GM12878 (cell line): ENCODE measurements at regions not wholly inside any gene's neighbourhood (a gene's known extent, or its start where the extent isn't known, plus 50 kb on each side); places are given as distances from the start of the nearest gene placed in this dataset.

Source experiments
- ATAC-seq: fragments of 200-7000 bp; cut with Tn5 transposase; 3 replicates; pipeline ENCODE4 v1.9.1; 2020; ENCODE audit warnings: mild to moderate bottlenecking, moderate library complexity
- BruUV-seq: library from RNA; stranded (reverse); fragments of 400-500 nt; replicated peaks from 2 replicates; lab custom pipeline; 2021; lab: Mats Ljungman, UMichigan
- CTCF ChIA-PET: fragments of 300-600 bp; sonication (Branson Sonifier 250); formaldehyde crosslinking; extraction: SDS; loops from one replicate; lab custom pipeline; 2021; ENCODE audit warnings: inconsistent platforms; lab: Yijun Ruan, JAX
- POLR2A ChIA-PET: fragments of 350-600 bp; formaldehyde crosslinking; extraction: SDS; loops from one replicate; lab custom pipeline; 2021; ENCODE audit warnings: inconsistent platforms; lab: Charles Lee
- RAD21 ChIA-PET: fragments of 300-600 bp; sonication (Branson Sonifier 250); formaldehyde crosslinking; loops from one replicate; lab custom pipeline; 2023; ENCODE audit warnings: antibody characterized with exemption; ENCODE audit not compliant: unreplicated experiment; lab: Charles Lee
- SMC1A ChIA-PET: fragments of 300-600 bp; sonication (Branson Sonifier 250); formaldehyde crosslinking; loops from one replicate; lab custom pipeline; 2023; ENCODE audit not compliant: unreplicated experiment, uncharacterized antibody; lab: Charles Lee
- DNase-seq: peaks from one replicate; pipeline ENCODE4 v3.0.0-alpha.2; 2011; ENCODE audit warnings: low read depth, low spot score
- FAIRE-seq: peaks from 3 replicates; lab custom pipeline; 2011; peaks lifted over from hg19 to GRCh38; lab: Jason Lieb, UNC
- H2AFZ ChIP-seq: 2 replicates; pipeline ENCODE4 v1.6.0; 2011; ENCODE audit warnings: low read depth, low read length, control low read depth; ENCODE audit not compliant: control insufficient read depth
- H3K27ac ChIP-seq: 2 replicates; pipeline ENCODE4 v1.5.1; 2011; ENCODE audit warnings: control low read depth; ENCODE audit not compliant: control insufficient read depth, insufficient read depth
- H3K27me3 ChIP-seq, 2 experiments: replicated peaks in 1 of 2; 2 replicates each; pipeline versions ENCODE4 v1.6.0 to v1.6.1; 2011; ENCODE audit warnings: low read length in 1 of 2; ENCODE audit not compliant: control insufficient read depth in 2 of 2, insufficient read depth in 2 of 2
- H3K36me3 ChIP-seq, 2 experiments: 2 replicates each; pipeline ENCODE4 v1.5.1; 2011; ENCODE audit warnings: low read length in 1 of 2; ENCODE audit not compliant: control insufficient read depth in 2 of 2, insufficient read depth in 2 of 2
- H3K4me1 ChIP-seq: 2 replicates; pipeline ENCODE4 v1.6.1; 2011; ENCODE audit warnings: mild to moderate bottlenecking, low read length, moderate library complexity, mixed read lengths; ENCODE audit not compliant: control insufficient read depth, insufficient read depth
- H3K4me2 ChIP-seq: 2 replicates; pipeline ENCODE4 v1.6.0; 2011; ENCODE audit warnings: control low read depth; ENCODE audit not compliant: control insufficient read depth, insufficient read depth
- H3K4me3 ChIP-seq: fragments of 200-600 bp; sonication (generic); 2 replicates; pipeline ENCODE4 v1.5.1; 2016
- H3K79me2 ChIP-seq: 2 replicates; pipeline ENCODE4 v1.6.0; 2011; ENCODE audit warnings: low read length; ENCODE audit not compliant: control insufficient read depth, insufficient read depth
- H3K9ac ChIP-seq: 2 replicates; pipeline ENCODE4 v1.8.0; 2011; ENCODE audit warnings: low read length, control low read depth, mixed read lengths; ENCODE audit not compliant: control insufficient read depth, insufficient read depth
- H3K9me3 ChIP-seq: replicated peaks from 3 replicates; pipeline ENCODE4 v1.5.1; 2011; ENCODE audit warnings: mild to moderate bottlenecking, low read length; ENCODE audit not compliant: control insufficient read depth, insufficient read depth
- H4K20me1 ChIP-seq: 2 replicates; pipeline ENCODE4 v1.6.0; 2011; ENCODE audit not compliant: control insufficient read depth, insufficient read depth
- CHD4 ChIP-seq: fragments of 200-600 bp; sonication (generic); IDR thresholded peaks from 2 replicates; pipeline ENCODE4 v1.6.1; 2016; ENCODE audit warnings: mild to moderate bottlenecking
- CREM ChIP-seq: IDR thresholded peaks from 2 replicates; pipeline ENCODE4 v1.6.1; 2014; ENCODE audit warnings: antibody characterized with exemption, low read depth
- CTCF ChIP-seq, 3 experiments: IDR thresholded peaks in 2 of 3; conservative IDR thresholded peaks in 1 of 3; 2 replicates each; pipeline ENCODE4 v1.5.1; 2011; ENCODE audit warnings: low read depth in 3 of 3, low read length in 3 of 3, mild to moderate bottlenecking in 3 of 3, control low read depth in 2 of 3, moderate library complexity in 2 of 3, inconsistent platforms in 1 of 3, mixed read lengths in 1 of 3; ENCODE audit not compliant: control insufficient read depth in 2 of 3, insufficient read depth in 1 of 3; ENCODE audit errors: extremely low read depth in 1 of 3
- ETV6 ChIP-seq, 2 experiments: fragments of 450-650 bp in 1 of 2; IDR thresholded peaks in 1 of 2; conservative IDR thresholded peaks in 1 of 2; 2 replicates each; pipeline ENCODE4 v1.6.1; 2014; ENCODE audit warnings: antibody characterized with exemption in 1 of 2, borderline replicate concordance in 1 of 2, low read depth in 1 of 2, mild to moderate bottlenecking in 1 of 2, moderate library complexity in 1 of 2
- NR2C2 ChIP-seq: IDR thresholded peaks from 2 replicates; pipeline ENCODE4 v1.6.1; 2011; ENCODE audit warnings: borderline replicate concordance, low read depth; ENCODE audit not compliant: control insufficient read depth, insufficient read length
- POLR2AphosphoS5 ChIP-seq: IDR thresholded peaks from 2 replicates; pipeline ENCODE4 v1.6.1; 2011; ENCODE audit warnings: mild to moderate bottlenecking, low read length, inconsistent platforms
- RAD21 ChIP-seq: IDR thresholded peaks from 2 replicates; pipeline ENCODE4 v1.6.1; 2011; ENCODE audit warnings: mild to moderate bottlenecking, low read depth, low read length, moderate library complexity; ENCODE audit not compliant: insufficient read depth
- RELA ChIP-seq: fragments of 450-650 bp; IDR thresholded peaks from 2 replicates; pipeline ENCODE4 v1.8.0; 2014; ENCODE audit warnings: borderline replicate concordance; ENCODE audit not compliant: partially characterized antibody
- TAF1 ChIP-seq: IDR thresholded peaks from 2 replicates; pipeline ENCODE4 v1.6.1; 2011; ENCODE audit warnings: mild to moderate bottlenecking, low read depth, low read length, borderline replicate concordance
- TCF12 ChIP-seq: IDR thresholded peaks from 2 replicates; pipeline ENCODE4 v1.6.1; 2011; ENCODE audit warnings: low read depth, mild to moderate bottlenecking, low read length
- USF1 ChIP-seq: IDR thresholded peaks from 2 replicates; pipeline ENCODE4 v1.6.1; 2011; ENCODE audit warnings: borderline replicate concordance, low read depth, mild to moderate bottlenecking, moderate library complexity, mixed read lengths, low read length; ENCODE audit not compliant: insufficient read depth; ENCODE audit errors: extremely low read length
- ZSCAN29 ChIP-seq: fragments of 450-650 bp; IDR thresholded peaks from 2 replicates; pipeline ENCODE4 v1.6.1; 2017; ENCODE audit warnings: mild to moderate bottlenecking, moderate library complexity
- WGBS: methylation state at CpG from one replicate; pipeline ENCODE4 v1.1.6; 2016; ENCODE audit warnings: low lambda C conversion rate; ENCODE audit not compliant: insufficient replicate concordance, insufficient coverage; ENCODE audit errors: missing lambda C conversion rate; 5-methylcytosine and 5-hydroxymethylcytosine counted together
- in situ Hi-C: fragments of 300-500 bp; cut with MboI; formaldehyde crosslinking; loops from 9 replicates; pipeline ENCODE4 v1.14.3; 2018; ENCODE audit warnings: mixed read lengths
- intact Hi-C: fragments of 100-400 bp; cut with micrococcal nuclease; formaldehyde crosslinking; loops from one replicate; pipeline ENCODE4 v1.14.2; 2022; ENCODE audit not compliant: unreplicated experiment

- ChIA-PET CTCF (no interaction called here), SMC1A (no interaction called here), POLR2A (no interaction called here), RAD21 (no interaction called here)
- Histone ChIP-seq H3K27ac (no peak overlapping the region), H3K9ac (no peak overlapping the region), H2AFZ (no peak overlapping the region), H3K9me3 (no peaks in the 10 kb centered on the region), H4K20me1 (no peaks in the 10 kb centered on the region), H3K4me2 (no peak overlapping the region), H3K27me3 (no peaks in the 10 kb centered on the region), H3K36me3 (no peaks in the 10 kb centered on the region), H3K4me3 (no peak overlapping the region), H3K4me1 (no peaks in the 10 kb centered on the region), H3K79me2 (no peaks in the 10 kb centered on the region)
- BruUV-seq: no TSS peak
- WGBS: 17% methylated on average over 7 of the region's 7 CpGs
- in situ Hi-C loops (no loop called here), intact Hi-C loops (no loop called here)
- DNase-seq (no peak), ATAC-seq (no peak), FAIRE-seq (no peak)
- TF ChIP-seq USF1: no peak
- TF ChIP-seq ETV6 (conservative IDR thresholded peaks at IDR 0.05 in 1 of 2, IDR thresholded peaks at IDR 0.05 in 1 of 2; ENCODE audit: borderline replicate concordance in 1 of 2, low read depth in 1 of 2): no peak
- no peak for TF ChIP-seq CTCF (IDR thresholded peaks at IDR 0.05 in 2 of 3, conservative IDR thresholded peaks at IDR 0.05 in 1 of 3; ENCODE audit: control insufficient read depth in 2 of 3, extremely low read depth in 1 of 3, insufficient read depth in 1 of 3, low read depth in 3 of 3, low read length in 3 of 3)
- TF ChIP-seq CHD4: no peak
- TF ChIP-seq NR2C2: no peak
- no peak for TF ChIP-seq POLR2AphosphoS5
- TF ChIP-seq RELA: no peak
- no peak for TF ChIP-seq ZSCAN29
- no peak for TF ChIP-seq TCF12
- no peak for TF ChIP-seq TAF1
- no peak for TF ChIP-seq CREM
- TF ChIP-seq RAD21: no peak
Measured at GRCh38 chr17:52790359-52790955, 631.9 kb upstream of the CA10 start.
